ENCODE measurements at regions not wholly inside any gene's neighbourhood (a gene's known extent, or its start where the extent isn't known, plus 50 kb on each side); places are given as distances from the start of the nearest gene placed in this dataset.

DNA sequence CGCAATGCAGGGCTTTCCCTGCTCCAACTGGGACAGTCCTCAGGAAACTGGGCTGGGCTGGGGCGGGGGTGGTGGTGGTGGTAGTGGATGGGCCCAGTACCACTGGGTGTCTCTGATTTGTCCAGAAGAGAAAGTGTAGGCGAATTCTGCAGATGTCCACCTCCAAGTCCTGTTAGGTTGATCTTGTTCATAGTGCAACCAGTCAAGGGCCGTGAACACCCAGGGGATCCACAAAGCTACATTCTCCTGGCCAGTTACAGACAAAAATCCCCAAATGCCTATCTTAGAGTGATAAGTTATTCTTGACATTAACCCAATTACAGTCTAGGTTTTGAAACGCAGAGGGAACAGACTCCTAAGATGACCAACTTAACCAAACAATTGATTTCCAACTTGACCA, 97.5 kb upstream of the SHB start:
- Histone ChIP-seq H3K27me3 (ENCODE audit: low read depth, low read length) (no peaks in the 10 kb centered on the region), H3K4me2 (ENCODE audit: low read length) (no peak overlapping the region), H4K20me1 (ENCODE audit: insufficient read depth, low read length) (no peaks in the 10 kb centered on the region), H3K79me2 (ENCODE audit: low read length) (no peaks in the 10 kb centered on the region), H3K9ac (ENCODE audit: low read length) (no peak overlapping the region), H3K9me3 (ENCODE audit: insufficient read depth, low read length) (peaks cover 15% of the 10 kb centered on the region; the same call in 1 of the 2 replicates), H3K4me3 (ENCODE audit: low read length) (no peak overlapping the region), H3K27ac (ENCODE audit: low read length) (no peak overlapping the region), H2AFZ (ENCODE audit: low read depth, low read length) (no peak overlapping the region), H3K36me3 (replicated peaks; ENCODE audit: low read depth, low read length) (no peaks in the 10 kb centered on the region), H3K4me1 (ENCODE audit: low read length) (no peaks in the 10 kb centered on the region)
- TF ChIP-seq CTCF (IDR thresholded peaks at IDR 0.05; ENCODE audit: low read depth, low read length) (no peak), EZH2phosphoT487 (IDR thresholded peaks at IDR 0.05; ENCODE audit: low read depth) (no peak)

- Histone ChIP-seq H3K9ac (ENCODE audit: low read length) (no peak overlapping the region), H4K20me1 (ENCODE audit: insufficient read depth, low read length) (no peaks in the 10 kb centered on the region), H3K4me3 (ENCODE audit: low read length) (no peak overlapping the region), H3K4me1 (ENCODE audit: low read length) (no peaks in the 10 kb centered on the region), H3K36me3 (replicated peaks; ENCODE audit: low read depth, low read length) (no peaks in the 10 kb centered on the region), H3K9me3 (ENCODE audit: insufficient read depth, low read length) (0 out of 2 replicates have a peak, but pooled peaks cover 6% of the 10 kb centered on the region), H3K27me3 (ENCODE audit: low read depth, low read length) (no peaks in the 10 kb centered on the region), H3K27ac (ENCODE audit: low read length) (no peak overlapping the region), H3K79me2 (ENCODE audit: low read length) (no peaks in the 10 kb centered on the region), H3K4me2 (ENCODE audit: low read length) (no peak overlapping the region), H2AFZ (ENCODE audit: low read depth, low read length) (no peak overlapping the region)
- TF ChIP-seq CTCF (IDR thresholded peaks at IDR 0.05; ENCODE audit: low read depth, low read length) (no peak), EZH2phosphoT487 (IDR thresholded peaks at IDR 0.05; ENCODE audit: low read depth) (no peak)
These were observed 95.7 kb upstream of the SHB start for GRCh38 chr9:38164659-38165221.

- Histone ChIP-seq H3K36me3 (replicated peaks; ENCODE audit: low read depth, low read length) (no peaks in the 10 kb centered on the region), H4K20me1 (ENCODE audit: insufficient read depth, low read length) (no peaks in the 10 kb centered on the region), H3K27ac (ENCODE audit: low read length) (no peak overlapping the region), H3K4me2 (ENCODE audit: low read length) (no peak overlapping the region), H3K79me2 (ENCODE audit: low read length) (no peaks in the 10 kb centered on the region), H3K4me1 (ENCODE audit: low read length) (no peaks in the 10 kb centered on the region), H2AFZ (ENCODE audit: low read depth, low read length) (no peak overlapping the region), H3K9ac (ENCODE audit: low read length) (no peak overlapping the region), H3K4me3 (ENCODE audit: low read length) (no peak overlapping the region), H3K9me3 (ENCODE audit: insufficient read depth, low read length) (no peaks in the 10 kb centered on the region), H3K27me3 (ENCODE audit: low read depth, low read length) (no peaks in the 10 kb centered on the region)
- TF ChIP-seq CTCF (IDR thresholded peaks at IDR 0.05; ENCODE audit: low read depth, low read length) = no peak
- no peak for TF ChIP-seq EZH2phosphoT487 (IDR thresholded peaks at IDR 0.05; ENCODE audit: low read depth)
These were observed 94.5 kb upstream of the SHB start for GRCh38 chr9:38163518-38163917.

DNA sequence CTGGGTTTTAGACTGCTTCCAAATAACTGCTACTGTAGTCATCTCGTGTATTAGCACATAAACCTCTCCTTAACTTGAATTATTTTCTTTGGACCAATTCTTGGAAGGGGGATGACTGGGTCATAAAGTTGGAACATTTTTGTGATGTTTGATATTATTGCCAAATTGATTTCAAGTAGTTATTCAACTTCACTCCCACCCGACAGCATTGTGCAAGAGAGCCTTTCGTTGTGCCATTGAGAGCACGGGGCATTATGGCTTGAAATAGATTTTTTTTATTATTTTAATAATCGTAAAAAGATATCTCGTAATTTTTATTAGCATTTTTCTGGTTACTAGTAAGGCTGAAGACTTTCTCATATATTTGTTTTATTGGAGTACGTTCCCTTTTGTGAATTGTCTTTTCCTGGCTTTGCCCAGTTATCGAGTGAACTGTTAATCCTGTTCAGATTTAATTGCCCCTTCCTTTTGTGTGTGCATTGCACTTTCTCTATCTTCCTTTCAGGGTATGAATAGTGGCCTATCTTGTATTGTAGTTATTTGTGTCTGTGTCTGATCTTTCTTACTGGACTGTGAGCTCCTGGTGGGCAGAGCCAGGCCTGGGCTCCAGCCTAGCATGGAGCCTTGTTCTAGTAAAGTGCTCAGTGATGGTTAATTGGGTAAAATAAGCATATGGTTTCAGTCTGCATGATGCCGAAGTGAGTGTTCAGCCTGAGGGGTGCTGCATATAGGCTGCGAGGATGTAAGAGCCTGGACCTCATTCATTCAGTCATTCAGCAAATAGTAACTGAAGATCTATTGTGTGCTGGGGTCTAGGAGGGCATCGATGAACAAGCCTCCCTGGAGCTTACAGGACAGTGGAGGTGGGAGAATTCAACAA, 93.5 kb upstream of the SHB start:
- Histone ChIP-seq H3K9me3 (ENCODE audit: insufficient read depth, low read length) (no peaks in the 10 kb centered on the region), H3K79me2 (ENCODE audit: low read length) (no peaks in the 10 kb centered on the region), H3K4me1 (ENCODE audit: low read length) (no peaks in the 10 kb centered on the region), H3K9ac (ENCODE audit: low read length) (no peak overlapping the region), H3K4me3 (ENCODE audit: low read length) (no peak overlapping the region), H3K27me3 (ENCODE audit: low read depth, low read length) (no peaks in the 10 kb centered on the region), H2AFZ (ENCODE audit: low read depth, low read length) (no peak overlapping the region), H3K27ac (ENCODE audit: low read length) (no peak overlapping the region), H4K20me1 (ENCODE audit: insufficient read depth, low read length) (no peaks in the 10 kb centered on the region), H3K36me3 (replicated peaks; ENCODE audit: low read depth, low read length) (no peaks in the 10 kb centered on the region), H3K4me2 (ENCODE audit: low read length) (no peak overlapping the region)
- TF ChIP-seq CTCF (IDR thresholded peaks at IDR 0.05; ENCODE audit: low read depth, low read length) = no peak
- TF ChIP-seq EZH2phosphoT487 (IDR thresholded peaks at IDR 0.05; ENCODE audit: low read depth) = no peak

All from OCI-LY3 (cell line).